ENCODE measurements at regions not wholly inside any gene's neighbourhood (a gene's known extent, or its start where the extent isn't known, plus 50 kb on each side); places are given as distances from the start of the nearest gene placed in this dataset.

GRCh38 chr6:65818576-65818975 lies 111.5 kb upstream of the EYS start:
- intact Hi-C loops (cut with micrococcal nuclease; ENCODE audit: unreplicated experiment) = no loop called here
- no peaks in the 10 kb centered on the region for H3K9me3 ChIP-seq (ENCODE audit: insufficient read depth, low read depth)
- no peaks in the 10 kb centered on the region for H3F3A ChIP-seq (ENCODE audit: insufficient read depth, low read depth)
- ChIA-PET POLR2A (ENCODE audit: unreplicated experiment) (no interaction called here), CTCF (no interaction called here)
- H3K4me3 ChIP-seq = no peak overlapping the region
- no peaks in the 10 kb centered on the region for H3K36me3 ChIP-seq (ENCODE audit: low read depth)
- no peak overlapping the region for H2AFZ ChIP-seq
- no peak overlapping the region for H3K4me2 ChIP-seq
- H4K20me1 ChIP-seq (ENCODE audit: insufficient read depth) = no peaks in the 10 kb centered on the region
- H3K79me2 ChIP-seq (ENCODE audit: low read depth) = no peaks in the 10 kb centered on the region
- BruUV-seq (replicated peaks) = TSS peak; percentile 82
- H3K9me2 ChIP-seq (ENCODE audit: insufficient read depth) = no peaks in the 10 kb centered on the region
- H3K27ac ChIP-seq = peak overlapping the region; percentile 81
- no peak for TF ChIP-seq CTCF (conservative IDR thresholded peaks at IDR 0.05)
- no peak for TF ChIP-seq EZH2 (IDR thresholded peaks at IDR 0.05; ENCODE audit: low read depth)
- no peak for DNase-seq
- 0 out of 2 replicates have a peak, but pooled peaks cover 15% of the 10 kb centered on the region for H3K4me1 ChIP-seq (replicated peaks; ENCODE audit: insufficient read depth)
- no peaks in the 10 kb centered on the region for H3K27me3 ChIP-seq (ENCODE audit: insufficient read depth, low read depth)

- Histone ChIP-seq H2AFZ (no peak overlapping the region), H3K27ac (no peak overlapping the region), H3F3A (ENCODE audit: insufficient read depth, low read depth) (no peaks in the 10 kb centered on the region), H3K36me3 (ENCODE audit: low read depth) (no peaks in the 10 kb centered on the region), H3K9me3 (ENCODE audit: insufficient read depth, low read depth) (0 out of 2 replicates have a peak, but pooled peaks cover 5% of the 10 kb centered on the region), H3K4me1 (replicated peaks; ENCODE audit: insufficient read depth) (0 out of 2 replicates have a peak, but pooled peaks cover 15% of the 10 kb centered on the region), H3K4me2 (no peak overlapping the region), H4K20me1 (ENCODE audit: insufficient read depth) (no peaks in the 10 kb centered on the region), H3K27me3 (ENCODE audit: insufficient read depth, low read depth) (no peaks in the 10 kb centered on the region), H3K79me2 (ENCODE audit: low read depth) (no peaks in the 10 kb centered on the region), H3K4me3 (no peak overlapping the region), H3K9me2 (ENCODE audit: insufficient read depth) (no peaks in the 10 kb centered on the region)
- DNase-seq = no peak
- CTCF ChIA-PET = no interaction called here
- POLR2A ChIA-PET (ENCODE audit: unreplicated experiment) = no interaction called here
- TF ChIP-seq EZH2 (IDR thresholded peaks at IDR 0.05; ENCODE audit: low read depth) (no peak), CTCF (conservative IDR thresholded peaks at IDR 0.05) (no peak)
- intact Hi-C loops (cut with micrococcal nuclease; ENCODE audit: unreplicated experiment) = no loop called here
- BruUV-seq (replicated peaks) = no TSS peak
Measured at GRCh38 chr6:65816991-65817390, 110.0 kb upstream of the EYS start.

- CTCF ChIA-PET = no interaction called here
- no peaks in the 10 kb centered on the region for H3K79me2 ChIP-seq (ENCODE audit: low read depth)
- H3F3A ChIP-seq (ENCODE audit: insufficient read depth, low read depth) = no peaks in the 10 kb centered on the region
- H3K9me2 ChIP-seq (ENCODE audit: insufficient read depth) = no peaks in the 10 kb centered on the region
- 0 out of 2 replicates have a peak, but pooled peaks cover 6% of the 10 kb centered on the region for H3K4me1 ChIP-seq (replicated peaks; ENCODE audit: insufficient read depth)
- no peak overlapping the region for H3K27ac ChIP-seq
- H4K20me1 ChIP-seq (ENCODE audit: insufficient read depth) = no peaks in the 10 kb centered on the region
- POLR2A ChIA-PET (ENCODE audit: unreplicated experiment) = no interaction called here
- H3K9me3 ChIP-seq (ENCODE audit: insufficient read depth, low read depth) = 0 out of 2 replicates have a peak, but pooled peaks cover 5% of the 10 kb centered on the region
- TF ChIP-seq EZH2 (IDR thresholded peaks at IDR 0.05; ENCODE audit: low read depth) = no peak
- TF ChIP-seq CTCF (conservative IDR thresholded peaks at IDR 0.05) = no peak
- no peaks in the 10 kb centered on the region for H3K36me3 ChIP-seq (ENCODE audit: low read depth)
- BruUV-seq (replicated peaks) = no TSS peak
- no peak overlapping the region for H3K4me3 ChIP-seq
- intact Hi-C loops (cut with micrococcal nuclease; ENCODE audit: unreplicated experiment) = no loop called here
- H3K27me3 ChIP-seq (ENCODE audit: insufficient read depth, low read depth) = no peaks in the 10 kb centered on the region
- H3K4me2 ChIP-seq = no peak overlapping the region
- DNase-seq = no peak
- H2AFZ ChIP-seq = no peak overlapping the region
Measured at GRCh38 chr6:65814071-65814470, 107.0 kb upstream of the EYS start.

Measured in PC-9 (cell line).